DOHH2 (cell line): ENCODE measurements at regions not wholly inside any gene's neighbourhood (a gene's known extent, or its start where the extent isn't known, plus 50 kb on each side); places are given as distances from the start of the nearest gene placed in this dataset.

Source experiments
- H3F3A ChIP-seq: fragments of 200-600 bp; sonication (generic), shearing (Covaris generic); 2 replicates; pipeline ENCODE4 v1.6.0; 2016; ENCODE audit warnings: antibody characterized with exemption, mild to moderate bottlenecking; ENCODE audit not compliant: control insufficient read depth, insufficient read depth
- H3K27ac ChIP-seq: fragments of 200-600 bp; sonication (generic); 2 replicates; pipeline ENCODE4 v1.5.1; 2014; ENCODE audit warnings: low read depth, mild to moderate bottlenecking, low read length, moderate library complexity
- H3K27me3 ChIP-seq: fragments of 200-600 bp; sonication (generic); 2 replicates; pipeline ENCODE4 v1.6.1; 2014; ENCODE audit warnings: mild to moderate bottlenecking, low read length, mixed read lengths; ENCODE audit not compliant: control insufficient read depth
- H3K36me3 ChIP-seq: fragments of 200-600 bp; sonication (generic); 2 replicates; pipeline ENCODE4 v1.6.1; 2014; ENCODE audit warnings: mild to moderate bottlenecking, low read length, moderate library complexity, mixed read lengths; ENCODE audit not compliant: control insufficient read depth
- H3K4me1 ChIP-seq: fragments of 200-600 bp; sonication (generic); 2 replicates; pipeline ENCODE4 v1.6.1; 2014; ENCODE audit warnings: mild to moderate bottlenecking, low read length, mixed read lengths; ENCODE audit not compliant: control insufficient read depth
- H3K4me2 ChIP-seq: fragments of 200-600 bp; sonication (generic); 2 replicates; pipeline ENCODE4 v1.6.0; 2014; ENCODE audit warnings: mild to moderate bottlenecking, low read length, moderate library complexity
- H3K4me3 ChIP-seq: fragments of 200-600 bp; sonication (generic); 2 replicates; pipeline ENCODE4 v1.5.1; 2014; ENCODE audit warnings: mild to moderate bottlenecking, low read length, mixed read lengths
- H3K79me2 ChIP-seq: fragments of 200-600 bp; sonication (generic); 2 replicates; pipeline ENCODE4 v1.6.1; 2014; ENCODE audit warnings: mild to moderate bottlenecking, low read length, mixed read lengths; ENCODE audit not compliant: control insufficient read depth
- H3K9me2 ChIP-seq: fragments of 200-600 bp; sonication (generic); replicated peaks from 2 replicates; pipeline ENCODE4 v1.6.1; 2014; ENCODE audit warnings: mild to moderate bottlenecking, low read length, mixed read lengths; ENCODE audit not compliant: control insufficient read depth
- H3K9me3 ChIP-seq: fragments of 200-600 bp; sonication (generic); 2 replicates; pipeline ENCODE4 v1.6.1; 2014; ENCODE audit warnings: antibody characterized with exemption, low read length, mixed read lengths; ENCODE audit not compliant: control insufficient read depth, insufficient read depth
- H4K20me1 ChIP-seq: fragments of 200-600 bp; sonication (generic); 2 replicates; pipeline ENCODE4 v1.6.0; 2014; ENCODE audit warnings: low read depth, mild to moderate bottlenecking, antibody characterized with exemption, low read length, moderate library complexity; ENCODE audit not compliant: control insufficient read depth, insufficient read depth
- CTCF ChIP-seq: fragments of 200-600 bp; sonication (generic); IDR thresholded peaks from one replicate; pipeline ENCODE4 v1.5.1; 2014; ENCODE audit warnings: antibody characterized with exemption, mild to moderate bottlenecking, low read depth, low read length; ENCODE audit not compliant: poor library complexity, severe bottlenecking
- EZH2phosphoT487 ChIP-seq: fragments of 200-600 bp; sonication (generic); IDR thresholded peaks from 2 replicates; pipeline ENCODE4 v1.6.1; 2017; ENCODE audit warnings: borderline replicate concordance, mild to moderate bottlenecking, antibody characterized with exemption, low read length, moderate library complexity, mixed read lengths

- no peak for TF ChIP-seq EZH2phosphoT487
- TF ChIP-seq CTCF = no peak
- no peak overlapping the region for H3K27ac ChIP-seq
Observed at GRCh38 chr3:110894574-110894973, 177.0 kb upstream of the NECTIN3 start.

GRCh38 chr3:110895054-110895453, 176.6 kb upstream of the NECTIN3 start:
- H3K27me3 ChIP-seq = no peaks in the 10 kb centered on the region
- no peaks in the 10 kb centered on the region for H3K36me3 ChIP-seq
- TF ChIP-seq EZH2phosphoT487 = no peak
- TF ChIP-seq CTCF = no peak
- no peak overlapping the region for H3K4me3 ChIP-seq
- H3K4me1 ChIP-seq = no peaks in the 10 kb centered on the region
- H3K79me2 ChIP-seq = no peaks in the 10 kb centered on the region
- no peak overlapping the region for H3K27ac ChIP-seq
- H4K20me1 ChIP-seq = no peaks in the 10 kb centered on the region
- no peak overlapping the region for H3K4me2 ChIP-seq
- H3K9me3 ChIP-seq = no peaks in the 10 kb centered on the region
- no peaks in the 10 kb centered on the region for H3K9me2 ChIP-seq
- no peaks in the 10 kb centered on the region for H3F3A ChIP-seq

More at GRCh38 chr3:110894574-110894973, 177.0 kb upstream of the NECTIN3 start:
- Histone ChIP-seq H3K9me2 (no peaks in the 10 kb centered on the region), H3K36me3 (no peaks in the 10 kb centered on the region), H3F3A (no peaks in the 10 kb centered on the region), H3K27me3 (no peaks in the 10 kb centered on the region), H3K4me3 (no peak overlapping the region), H4K20me1 (no peaks in the 10 kb centered on the region), H3K4me1 (no peaks in the 10 kb centered on the region), H3K4me2 (no peak overlapping the region), H3K9me3 (no peaks in the 10 kb centered on the region), H3K79me2 (no peaks in the 10 kb centered on the region)

- Histone ChIP-seq H3K4me3 (no peak overlapping the region), H3K27me3 (no peaks in the 10 kb centered on the region), H3K27ac (no peak overlapping the region), H3K9me3 (no peaks in the 10 kb centered on the region), H3F3A (no peaks in the 10 kb centered on the region), H3K79me2 (no peaks in the 10 kb centered on the region), H3K4me1 (no peaks in the 10 kb centered on the region), H3K4me2 (no peak overlapping the region), H4K20me1 (no peaks in the 10 kb centered on the region), H3K36me3 (no peaks in the 10 kb centered on the region), H3K9me2 (no peaks in the 10 kb centered on the region)
- TF ChIP-seq CTCF (no peak), EZH2phosphoT487 (no peak)
Observed at GRCh38 chr3:110897046-110897445, 174.6 kb upstream of the NECTIN3 start.

GRCh38 chr3:110900576-110900975, 171.0 kb upstream of the NECTIN3 start:
- TF ChIP-seq EZH2phosphoT487 (no peak), CTCF (no peak)
- H3K4me2 ChIP-seq = no peak overlapping the region

More at GRCh38 chr3:110900576-110900975, 171.0 kb upstream of the NECTIN3 start:
- H3K9me2 ChIP-seq = no peaks in the 10 kb centered on the region
- H4K20me1 ChIP-seq = no peaks in the 10 kb centered on the region
- no peaks in the 10 kb centered on the region for H3K79me2 ChIP-seq
- H3K4me1 ChIP-seq = no peaks in the 10 kb centered on the region
- H3K27me3 ChIP-seq = no peaks in the 10 kb centered on the region
- H3K9me3 ChIP-seq = no peaks in the 10 kb centered on the region
- no peak overlapping the region for H3K27ac ChIP-seq
- H3F3A ChIP-seq = no peaks in the 10 kb centered on the region
- H3K36me3 ChIP-seq = no peaks in the 10 kb centered on the region
- H3K4me3 ChIP-seq = no peak overlapping the region
